NCI-H2107 treated with DMSO at 0.1 percent for 48 hours (cell line): ENCODE measurements at regions not wholly inside any gene's neighbourhood (a gene's known extent, or its start where the extent isn't known, plus 50 kb on each side); places are given as distances from the start of the nearest gene placed in this dataset.

Source experiments
- DNase-seq: peaks from one replicate; lab custom pipeline; 2025; ENCODE audit not compliant: unreplicated experiment; lab: John Stamatoyannopoulos, UW

- no peak for DNase-seq
Measured at GRCh38 chr1:104435255-104435654, 685.6 kb downstream of the AMY1C start.

- no peak for DNase-seq
Measured at GRCh38 chr1:104440011-104440410, 690.3 kb downstream of the AMY1C start.

- DNase-seq = no peak
Measured at GRCh38 chr1:104456724-104457123, 707.0 kb downstream of the AMY1C start.

GRCh38 chr1:104459886-104460285, 710.2 kb downstream of the AMY1C start:
- no peak for DNase-seq

GRCh38 chr1:104460880-104461279, 711.2 kb downstream of the AMY1C start:
- DNase-seq = no peak

- DNase-seq = no peak
Measured at GRCh38 chr1:104463126-104463697, 713.5 kb downstream of the AMY1C start.

- no peak for DNase-seq
Measured at GRCh38 chr1:104466068-104466467, 716.4 kb downstream of the AMY1C start.

- no peak for DNase-seq
Measured at GRCh38 chr1:104467590-104467989, 717.9 kb downstream of the AMY1C start.

- DNase-seq = no peak
Measured at GRCh38 chr1:104468282-104468681, 718.6 kb downstream of the AMY1C start.

- no peak for DNase-seq
Measured at GRCh38 chr1:104476126-104476525, 726.4 kb downstream of the AMY1C start.

- no peak for DNase-seq
Measured at GRCh38 chr1:104488296-104489015, 738.8 kb downstream of the AMY1C start.

- DNase-seq = no peak
Measured at GRCh38 chr1:104526158-104526795, 776.6 kb downstream of the AMY1C start.

- DNase-seq = no peak
Measured at GRCh38 chr1:104531990-104532389, 782.3 kb downstream of the AMY1C start.

GRCh38 chr1:104574620-104575019, 824.9 kb downstream of the AMY1C start:
- no peak for DNase-seq

- DNase-seq = no peak
Measured at GRCh38 chr1:104592926-104593325, 843.2 kb downstream of the AMY1C start.

- no peak for DNase-seq
Measured at GRCh38 chr1:104593413-104594187, 843.9 kb downstream of the AMY1C start.

GRCh38 chr1:104617474-104617873, 867.8 kb downstream of the AMY1C start:
- DNase-seq = no peak

- DNase-seq = no peak
Measured at GRCh38 chr1:104621221-104621620, 871.5 kb downstream of the AMY1C start.

GRCh38 chr1:104624538-104624937, 874.8 kb downstream of the AMY1C start:
- DNase-seq = no peak

- DNase-seq = no peak
Measured at GRCh38 chr1:104629589-104629988, 879.9 kb downstream of the AMY1C start.

- DNase-seq = no peak
Measured at GRCh38 chr1:104630567-104631149, 881.0 kb downstream of the AMY1C start.
